GM21423 (cell line): ENCODE measurements at regions not wholly inside any gene's neighbourhood (a gene's known extent, or its start where the extent isn't known, plus 50 kb on each side); places are given as distances from the start of the nearest gene placed in this dataset.

ENCODE experiments used
- ATAC-seq: cut with Tn5 transposase; IDR thresholded peaks from one replicate; pipeline ENCODE4 v1.9.1; 2021; ENCODE audit warnings: mild to moderate bottlenecking, moderate library complexity; ENCODE audit not compliant: unreplicated experiment

DNA sequence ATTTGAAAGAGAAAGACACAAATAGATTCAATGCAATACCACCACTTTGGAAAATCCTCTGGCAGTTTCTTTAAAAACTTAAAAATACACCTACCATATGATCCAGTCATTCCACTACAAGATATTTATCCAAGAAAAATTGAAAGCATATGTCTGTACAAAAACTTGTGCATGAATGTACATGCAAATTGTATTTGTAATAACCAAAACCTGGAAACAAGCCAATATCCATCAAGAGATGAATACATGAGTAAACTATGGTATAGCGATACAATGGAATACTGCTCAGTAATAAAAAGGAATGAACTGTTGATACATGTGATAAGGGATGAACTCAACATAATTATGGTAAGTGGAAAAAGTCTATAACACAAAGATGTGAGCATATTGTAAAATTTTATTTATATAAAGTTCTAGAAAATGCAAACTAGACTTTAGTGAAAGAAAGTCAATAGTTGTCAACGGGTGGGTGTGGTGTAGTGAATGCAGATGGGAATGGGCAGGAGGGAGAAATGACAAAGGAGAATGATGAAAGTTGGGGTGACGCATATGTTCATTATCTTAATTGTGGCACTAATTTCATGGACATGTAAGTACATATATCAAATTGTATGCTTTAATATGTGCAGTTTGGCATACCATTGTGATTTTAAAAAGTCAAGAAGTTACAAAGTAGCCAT, 347.5 kb downstream of the SAMD5 start:
- ATAC-seq, result no peak

- ATAC-seq, result no peak
Observed at GRCh38 chr6:147856687-147857086, 348.2 kb downstream of the SAMD5 start.

DNA sequence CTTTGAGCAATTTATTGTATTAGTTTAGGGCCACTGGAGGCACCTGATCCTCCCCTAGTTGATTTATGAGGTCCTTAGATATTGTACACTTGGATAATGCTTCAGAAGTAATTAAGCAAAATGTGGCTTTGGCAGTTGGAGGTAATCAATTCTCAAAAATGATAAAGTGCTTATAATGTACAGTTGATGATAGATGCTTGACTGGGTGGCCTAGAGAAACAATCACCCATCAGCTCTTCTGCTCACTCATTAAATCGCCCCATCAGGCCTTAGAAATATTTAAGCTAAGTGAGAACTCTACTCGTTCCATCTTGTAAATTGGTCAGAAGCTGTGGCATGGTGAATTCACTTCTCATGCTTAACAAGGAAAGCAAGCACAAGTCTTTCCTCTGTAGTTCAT, 349.9 kb downstream of the SAMD5 start:
- no peak for ATAC-seq

DNA sequence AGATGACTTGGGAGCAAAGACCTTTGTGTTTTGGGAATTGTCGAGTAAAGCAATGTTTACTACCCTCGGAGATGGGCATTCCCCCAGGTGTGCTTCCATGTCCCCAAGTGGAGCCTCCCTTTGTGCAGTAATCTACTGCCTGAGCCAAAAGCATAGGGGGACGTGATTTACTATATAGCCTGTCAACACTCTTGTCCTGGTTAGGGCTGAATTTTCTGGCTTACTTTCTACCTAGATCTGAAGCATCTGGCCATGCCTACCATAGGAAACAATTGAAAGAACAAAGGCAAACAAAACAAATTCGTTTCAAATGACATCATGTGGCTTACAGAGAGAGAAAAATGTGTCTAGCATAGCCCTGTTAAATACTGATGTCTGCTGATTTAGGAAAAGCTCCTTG, 350.6 kb downstream of the SAMD5 start:
- ATAC-seq, result no peak

DNA sequence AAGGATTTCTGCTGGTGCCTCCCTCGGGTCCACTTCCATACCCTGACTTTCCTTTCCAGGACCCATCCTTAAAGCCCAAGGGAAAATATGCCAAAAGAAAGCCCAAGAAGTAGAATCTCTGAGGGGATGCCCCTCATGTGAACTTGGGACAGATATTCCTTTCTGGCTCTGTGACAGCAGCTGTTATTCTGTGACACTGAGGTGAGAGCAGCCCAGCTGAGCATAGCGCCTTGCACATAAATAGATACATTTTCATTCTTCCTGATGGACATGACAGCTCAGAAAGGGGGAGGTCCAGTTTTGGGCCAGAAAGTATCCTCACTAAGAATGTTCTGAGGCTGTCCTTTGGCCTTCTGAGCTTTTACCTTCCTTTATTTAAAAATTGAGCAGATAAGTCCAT, 353.2 kb downstream of the SAMD5 start:
- ATAC-seq, result no peak

- ATAC-seq, result no peak
Observed at GRCh38 chr6:147867433-147868226, 359.1 kb downstream of the SAMD5 start.

GRCh38 chr6:147868427-147869190, 360.1 kb downstream of the SAMD5 start:
- ATAC-seq, result no peak

DNA sequence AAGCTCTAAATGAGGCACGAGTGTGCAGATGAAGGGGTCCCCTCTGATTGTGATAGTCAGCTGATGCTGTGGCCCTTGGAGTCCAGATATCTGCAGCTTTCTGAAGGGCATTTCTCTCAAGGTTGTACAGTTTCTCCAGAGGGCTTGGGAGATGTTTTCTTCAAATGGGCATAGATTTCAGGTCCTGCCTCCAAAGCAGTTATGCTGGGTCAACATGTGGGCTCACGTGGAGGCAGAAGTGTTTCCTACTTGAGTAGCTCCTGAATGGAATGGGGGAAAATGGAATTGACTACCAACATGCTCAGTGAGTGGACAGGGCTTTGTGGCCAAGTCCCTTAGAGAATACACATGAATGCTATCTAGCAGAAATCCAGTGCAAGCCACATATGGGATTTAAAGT, 360.7 kb downstream of the SAMD5 start:
- ATAC-seq, result no peak

DNA sequence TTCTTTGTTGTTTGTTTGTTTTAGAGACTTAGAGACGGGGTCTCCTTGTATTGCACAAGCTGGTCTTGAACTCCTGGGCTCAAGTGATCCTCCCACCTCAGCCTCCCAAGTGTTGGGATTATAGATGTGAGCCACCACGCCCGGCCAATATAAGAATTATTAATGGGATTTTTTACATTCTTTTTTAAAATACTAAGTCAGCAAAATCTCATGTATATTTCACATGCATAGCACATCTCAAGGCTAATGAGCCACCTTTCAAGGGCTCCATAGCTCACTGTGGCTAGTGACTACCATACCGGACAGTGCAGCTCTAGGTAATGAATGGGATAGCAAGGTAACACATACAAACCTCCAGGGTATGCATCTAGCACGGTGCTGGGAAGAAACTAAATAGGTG, 361.4 kb downstream of the SAMD5 start:
- ATAC-seq, result no peak

DNA sequence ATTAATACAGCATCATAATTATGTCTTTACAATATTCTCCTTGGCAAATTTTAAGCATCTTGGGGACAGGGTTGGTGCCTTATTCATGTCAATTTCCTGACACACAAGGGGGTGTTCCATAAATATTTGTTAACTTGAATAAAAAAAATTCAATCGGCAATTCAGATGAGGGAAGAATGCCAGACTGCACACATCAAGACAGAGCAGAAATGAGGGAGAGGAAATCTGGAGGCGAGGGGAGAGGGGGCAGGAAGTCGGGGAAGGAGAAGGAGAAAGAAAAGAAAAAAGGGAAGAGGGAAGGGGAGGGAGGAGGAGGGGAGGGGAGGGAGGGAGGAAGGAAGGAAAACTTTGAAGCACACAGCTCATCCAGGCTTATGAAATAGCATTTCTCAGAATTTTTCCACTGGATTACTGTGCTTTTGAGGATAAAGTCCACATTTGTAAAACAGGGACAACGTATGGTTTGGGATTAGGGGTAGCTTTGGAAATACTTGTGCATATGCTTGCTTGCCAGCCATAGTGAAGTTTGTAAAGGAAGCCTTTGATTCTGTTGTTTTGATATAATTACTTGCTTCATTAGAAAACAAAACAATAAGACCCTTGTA, 362.1 kb downstream of the SAMD5 start:
- no peak for ATAC-seq

DNA sequence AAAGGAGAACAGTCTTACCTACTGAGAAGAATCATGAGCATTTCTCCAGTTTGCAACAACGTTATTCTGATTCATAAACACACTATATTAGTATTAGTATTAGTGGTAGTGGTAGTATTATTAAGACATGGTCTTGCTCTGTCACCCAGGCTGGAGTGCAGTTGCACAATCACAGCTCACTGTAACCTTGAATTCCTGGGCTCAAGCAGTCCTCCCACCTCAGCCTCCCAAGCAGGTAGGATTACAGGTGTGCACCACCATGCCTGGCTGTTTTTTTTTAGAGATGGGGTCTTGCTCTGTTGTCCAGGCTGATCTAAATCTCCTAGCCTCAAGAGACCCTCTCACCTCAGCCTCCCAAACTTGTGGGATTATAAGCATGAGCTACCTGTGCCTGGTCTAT, 363.5 kb downstream of the SAMD5 start:
- no peak for ATAC-seq

DNA sequence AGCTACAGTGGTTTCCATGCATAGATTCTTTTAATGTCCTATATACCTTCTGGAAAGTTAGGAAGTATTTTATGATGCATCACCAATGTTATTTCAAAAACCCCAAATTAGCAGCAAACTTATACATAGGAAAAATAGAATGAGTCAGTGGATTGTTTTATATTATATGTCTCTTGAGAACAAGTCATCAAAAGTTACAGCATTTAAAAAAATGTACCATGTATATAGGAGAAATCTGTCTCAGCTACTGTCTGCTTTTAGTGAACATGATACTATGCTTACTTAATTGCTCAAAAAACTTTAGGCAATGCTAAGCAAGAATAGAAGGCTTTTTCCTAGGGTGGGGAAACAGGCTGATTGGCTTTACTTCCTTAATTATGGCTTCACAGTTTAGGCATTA, 365.3 kb downstream of the SAMD5 start:
- no peak for ATAC-seq

DNA sequence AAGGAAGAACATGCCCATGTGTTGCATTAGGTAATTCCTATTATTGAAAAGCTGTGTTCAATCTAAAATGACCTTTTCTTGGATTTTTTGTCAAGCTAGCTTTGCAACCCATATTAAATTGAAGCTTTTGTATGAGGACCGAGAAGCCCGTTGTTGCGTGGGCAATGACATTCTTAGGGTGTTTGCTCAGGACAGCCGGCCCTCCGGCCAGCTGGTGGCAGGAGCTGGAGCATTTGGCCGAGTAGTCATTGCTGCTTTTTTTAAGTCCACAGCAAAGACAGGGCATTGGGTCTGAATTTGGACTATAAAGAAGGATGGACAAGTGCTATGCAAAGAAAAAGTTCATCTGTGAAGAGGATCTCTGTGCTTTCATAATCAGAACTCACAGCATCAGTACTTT, 365.8 kb downstream of the SAMD5 start:
- ATAC-seq, result no peak

DNA sequence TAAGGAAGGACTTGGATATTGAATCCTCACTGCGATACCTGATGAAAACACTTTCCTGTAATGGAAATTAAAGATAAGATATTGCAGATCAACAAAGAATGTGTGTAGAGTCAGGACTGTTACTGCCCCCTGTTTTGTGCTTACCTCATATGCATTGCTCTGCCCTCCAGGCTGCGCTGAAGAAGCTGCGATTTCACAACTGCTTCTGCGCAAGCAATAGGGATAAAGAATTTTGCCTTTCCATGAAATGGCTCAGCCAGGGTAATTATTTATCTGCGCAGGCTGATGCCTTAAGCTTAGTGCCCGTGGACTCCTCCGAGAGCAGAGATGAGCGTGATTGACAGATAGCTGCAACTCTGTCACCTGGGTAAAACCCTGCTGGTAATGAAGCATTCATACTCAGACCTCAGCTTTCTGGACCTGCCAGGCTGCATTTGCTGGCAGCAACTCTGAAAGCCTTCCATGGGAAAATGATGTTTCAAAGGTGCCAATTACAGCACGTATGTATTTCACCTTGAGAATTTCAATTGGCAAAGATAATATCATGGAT, 370.6 kb downstream of the SAMD5 start:
- ATAC-seq, result no peak

- ATAC-seq, result no peak
Observed at GRCh38 chr6:147881432-147881831, 372.9 kb downstream of the SAMD5 start.

DNA sequence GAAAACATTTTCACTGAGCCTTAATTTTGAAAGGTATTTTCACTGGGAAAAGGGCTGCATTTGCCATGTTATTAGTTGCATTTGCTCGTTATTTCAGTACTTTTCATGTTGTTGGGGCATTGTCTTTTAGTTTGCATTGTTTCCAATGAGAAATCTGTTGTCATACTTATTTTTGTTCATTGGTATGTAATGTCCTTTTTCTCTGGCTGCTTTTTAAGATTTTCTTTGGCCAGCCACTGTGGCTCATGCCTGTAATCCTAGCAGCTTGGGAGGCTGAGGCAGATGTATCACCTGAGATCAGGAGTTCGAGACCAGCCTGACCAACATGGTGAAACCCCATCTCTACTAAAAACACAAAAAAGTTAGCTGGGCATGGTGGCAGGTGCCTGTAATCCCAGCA, 379.9 kb downstream of the SAMD5 start:
- no peak for ATAC-seq

DNA sequence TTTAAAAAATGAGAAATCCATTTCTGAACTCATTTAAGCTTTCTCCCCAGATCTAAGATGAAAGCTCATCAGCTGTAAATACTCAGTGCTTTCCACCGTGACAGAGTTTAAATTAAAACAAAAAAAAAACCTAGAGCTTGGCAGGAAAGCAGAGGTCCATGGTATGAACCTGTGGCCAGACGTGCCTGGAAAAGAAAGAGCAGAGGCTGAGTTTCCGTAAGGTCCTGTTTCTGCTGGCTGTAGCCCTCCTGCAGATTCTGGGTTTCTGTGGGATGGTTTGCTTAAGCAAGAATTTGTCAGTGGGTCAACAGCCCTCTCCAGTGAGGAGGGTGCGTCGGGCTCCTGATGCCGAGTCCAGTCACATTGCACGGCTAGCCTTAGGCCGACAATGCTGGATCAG, 383.2 kb downstream of the SAMD5 start:
- ATAC-seq, result no peak

DNA sequence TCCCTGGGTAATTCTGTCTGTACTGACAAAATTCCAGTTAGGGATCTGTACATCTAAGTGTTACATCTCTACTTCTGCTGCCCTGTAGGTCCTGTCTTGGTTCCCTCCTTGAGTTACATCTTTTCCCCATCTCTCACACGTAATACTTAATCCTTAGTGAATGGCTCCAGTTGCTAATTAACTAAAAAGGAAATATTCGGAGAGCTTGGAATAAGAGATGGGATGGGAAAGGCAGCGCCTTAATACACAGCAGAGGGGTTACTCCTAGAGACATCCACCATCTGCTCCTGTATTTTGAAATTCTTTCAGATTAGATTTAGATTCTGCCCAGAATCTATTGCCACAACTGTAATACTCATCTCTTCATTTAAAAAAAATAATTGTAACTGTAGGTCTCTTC, 384.0 kb downstream of the SAMD5 start:
- no peak for ATAC-seq

- no peak for ATAC-seq
Observed at GRCh38 chr6:147895272-147895671, 386.8 kb downstream of the SAMD5 start.

DNA sequence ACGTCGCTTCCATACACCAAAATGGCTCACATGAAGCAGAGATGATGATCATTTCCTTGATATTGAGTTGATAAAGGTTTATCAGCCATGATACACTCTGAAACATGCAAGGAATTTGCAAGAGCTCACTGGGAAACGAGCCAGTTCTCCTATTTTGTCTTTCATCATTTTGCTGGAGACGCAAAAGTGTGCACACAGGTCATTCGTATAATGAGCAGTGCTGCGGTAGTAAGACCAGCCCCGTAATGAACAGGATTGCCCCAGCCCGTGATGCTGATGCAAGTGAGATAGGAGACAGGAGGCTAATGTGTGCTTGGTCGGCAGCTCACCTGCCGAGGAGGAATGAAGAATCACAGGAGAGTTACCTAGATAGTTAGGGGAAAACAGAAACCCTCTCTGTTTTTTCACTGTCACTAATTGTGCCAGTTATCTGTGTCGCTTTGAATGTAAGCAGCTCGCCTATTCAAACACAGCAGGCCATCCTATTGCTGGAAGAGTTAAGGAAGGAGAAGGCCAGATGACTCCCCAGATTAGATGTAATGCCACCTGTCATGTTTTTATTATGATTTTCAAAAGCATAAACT, 391.8 kb downstream of the SAMD5 start:
- ATAC-seq, result no peak

- no peak for ATAC-seq
Observed at GRCh38 chr6:147903321-147903720, 394.8 kb downstream of the SAMD5 start.
